HL-60 (cell line): ENCODE measurements at regions not wholly inside any gene's neighbourhood (a gene's known extent, or its start where the extent isn't known, plus 50 kb on each side); places are given as distances from the start of the nearest gene placed in this dataset.

Source experiments
- DNase-seq, 2 experiments: peaks; one replicate each; pipeline ENCODE4 v3.0.0-alpha.2; 2010 to 2020; ENCODE audit warnings: low read depth in 1 of 2, low spot score in 1 of 2
- H3K27ac ChIP-seq: fragments of 250-450 bp; sonication (Bioruptor Pico); replicated peaks from 2 replicates; pipeline ENCODE4 v1.5.1; 2020; ENCODE audit warnings: mild to moderate bottlenecking, moderate library complexity
- H3K27me3 ChIP-seq: fragments of 250-450 bp; sonication (Bioruptor Pico); 2 replicates; pipeline ENCODE4 v1.5.1; 2021; ENCODE audit warnings: mild to moderate bottlenecking, moderate library complexity; ENCODE audit not compliant: insufficient read depth, poor library complexity, severe bottlenecking
- H3K4me3 ChIP-seq: replicated peaks from 2 replicates; pipeline ENCODE4 v1.5.1; 2011; ENCODE audit warnings: mild to moderate bottlenecking, control low read depth, low read length; ENCODE audit not compliant: insufficient read depth
- GABPA ChIP-seq: IDR thresholded peaks from 2 replicates; pipeline ENCODE4 v1.6.1; 2012; ENCODE audit warnings: low read depth
- POLR2AphosphoS5 ChIP-seq: IDR thresholded peaks from 2 replicates; pipeline ENCODE4 v1.6.1; 2012; ENCODE audit warnings: low read depth
- SPI1 ChIP-seq: IDR thresholded peaks from 2 replicates; pipeline ENCODE4 v1.6.1; 2012; ENCODE audit warnings: low read depth, mild to moderate bottlenecking, borderline replicate concordance
- TF ChIP-seq, protein P1 (sequence below): IDR thresholded peaks from 2 replicates; pipeline ENCODE4 v1.6.1; 2012; ENCODE audit warnings: low read depth; ENCODE audit not compliant: insufficient replicate concordance
- TF ChIP-seq, protein P2 (sequence below): IDR thresholded peaks from one replicate; pipeline ENCODE4 v1.5.1; 2011; ENCODE audit warnings: low read length, control low read depth, inconsistent platforms; ENCODE audit not compliant: insufficient read depth

- DNase-seq, result no peak
- TF ChIP-seq SPI1, result no peak
- no peak for TF ChIP-seq GABPA
- TF ChIP-seq, protein P1, sequence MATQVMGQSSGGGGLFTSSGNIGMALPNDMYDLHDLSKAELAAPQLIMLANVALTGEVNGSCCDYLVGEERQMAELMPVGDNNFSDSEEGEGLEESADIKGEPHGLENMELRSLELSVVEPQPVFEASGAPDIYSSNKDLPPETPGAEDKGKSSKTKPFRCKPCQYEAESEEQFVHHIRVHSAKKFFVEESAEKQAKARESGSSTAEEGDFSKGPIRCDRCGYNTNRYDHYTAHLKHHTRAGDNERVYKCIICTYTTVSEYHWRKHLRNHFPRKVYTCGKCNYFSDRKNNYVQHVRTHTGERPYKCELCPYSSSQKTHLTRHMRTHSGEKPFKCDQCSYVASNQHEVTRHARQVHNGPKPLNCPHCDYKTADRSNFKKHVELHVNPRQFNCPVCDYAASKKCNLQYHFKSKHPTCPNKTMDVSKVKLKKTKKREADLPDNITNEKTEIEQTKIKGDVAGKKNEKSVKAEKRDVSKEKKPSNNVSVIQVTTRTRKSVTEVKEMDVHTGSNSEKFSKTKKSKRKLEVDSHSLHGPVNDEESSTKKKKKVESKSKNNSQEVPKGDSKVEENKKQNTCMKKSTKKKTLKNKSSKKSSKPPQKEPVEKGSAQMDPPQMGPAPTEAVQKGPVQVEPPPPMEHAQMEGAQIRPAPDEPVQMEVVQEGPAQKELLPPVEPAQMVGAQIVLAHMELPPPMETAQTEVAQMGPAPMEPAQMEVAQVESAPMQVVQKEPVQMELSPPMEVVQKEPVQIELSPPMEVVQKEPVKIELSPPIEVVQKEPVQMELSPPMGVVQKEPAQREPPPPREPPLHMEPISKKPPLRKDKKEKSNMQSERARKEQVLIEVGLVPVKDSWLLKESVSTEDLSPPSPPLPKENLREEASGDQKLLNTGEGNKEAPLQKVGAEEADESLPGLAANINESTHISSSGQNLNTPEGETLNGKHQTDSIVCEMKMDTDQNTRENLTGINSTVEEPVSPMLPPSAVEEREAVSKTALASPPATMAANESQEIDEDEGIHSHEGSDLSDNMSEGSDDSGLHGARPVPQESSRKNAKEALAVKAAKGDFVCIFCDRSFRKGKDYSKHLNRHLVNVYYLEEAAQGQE, result no peak
- TF ChIP-seq, protein P2, sequence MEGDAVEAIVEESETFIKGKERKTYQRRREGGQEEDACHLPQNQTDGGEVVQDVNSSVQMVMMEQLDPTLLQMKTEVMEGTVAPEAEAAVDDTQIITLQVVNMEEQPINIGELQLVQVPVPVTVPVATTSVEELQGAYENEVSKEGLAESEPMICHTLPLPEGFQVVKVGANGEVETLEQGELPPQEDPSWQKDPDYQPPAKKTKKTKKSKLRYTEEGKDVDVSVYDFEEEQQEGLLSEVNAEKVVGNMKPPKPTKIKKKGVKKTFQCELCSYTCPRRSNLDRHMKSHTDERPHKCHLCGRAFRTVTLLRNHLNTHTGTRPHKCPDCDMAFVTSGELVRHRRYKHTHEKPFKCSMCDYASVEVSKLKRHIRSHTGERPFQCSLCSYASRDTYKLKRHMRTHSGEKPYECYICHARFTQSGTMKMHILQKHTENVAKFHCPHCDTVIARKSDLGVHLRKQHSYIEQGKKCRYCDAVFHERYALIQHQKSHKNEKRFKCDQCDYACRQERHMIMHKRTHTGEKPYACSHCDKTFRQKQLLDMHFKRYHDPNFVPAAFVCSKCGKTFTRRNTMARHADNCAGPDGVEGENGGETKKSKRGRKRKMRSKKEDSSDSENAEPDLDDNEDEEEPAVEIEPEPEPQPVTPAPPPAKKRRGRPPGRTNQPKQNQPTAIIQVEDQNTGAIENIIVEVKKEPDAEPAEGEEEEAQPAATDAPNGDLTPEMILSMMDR, result no peak
- no peak for TF ChIP-seq POLR2AphosphoS5
- H3K4me3 ChIP-seq, result no peak overlapping the region
Measured at GRCh38 chr2:182509216-182509615, 82.4 kb upstream of the PDE1A start.

GRCh38 chr2:182521453-182522404 lies 94.9 kb upstream of the PDE1A start:
- Histone ChIP-seq H3K27me3 (peaks cover 6% of the 10 kb centered on the region), H3K4me3 (no peak overlapping the region), H3K27ac (no peak overlapping the region)
- DNase-seq, result no peak
- TF ChIP-seq SPI1 (no peak), POLR2AphosphoS5 (no peak), GABPA (no peak)
- TF ChIP-seq, protein P1, result no peak
- TF ChIP-seq, protein P2, result no peak

More at GRCh38 chr2:182509216-182509615, 82.4 kb upstream of the PDE1A start:
- no peak overlapping the region for H3K27ac ChIP-seq
- H3K27me3 ChIP-seq, result no peaks in the 10 kb centered on the region

- TF ChIP-seq, protein P1, result no peak
- no peak overlapping the region for H3K4me3 ChIP-seq
- H3K27ac ChIP-seq, result no peak overlapping the region
- peaks cover 6% of the 10 kb centered on the region for H3K27me3 ChIP-seq
- no peak for DNase-seq
Measured at GRCh38 chr2:182522405-182522896, 95.6 kb upstream of the PDE1A start.
